OCI-LY1 (cell line): ENCODE measurements at regions not wholly inside any gene's neighbourhood (a gene's known extent, or its start where the extent isn't known, plus 50 kb on each side); places are given as distances from the start of the nearest gene placed in this dataset.

Experiments
- CTCF ChIP-seq: fragments of 200-600 bp; sonication (generic), shearing (Covaris generic); IDR thresholded peaks from 2 replicates; pipeline ENCODE4 v1.5.1; 2017; ENCODE audit warnings: mild to moderate bottlenecking, antibody characterized with exemption, low read length, moderate library complexity, mixed read lengths
- EZH2 ChIP-seq: fragments of 200-600 bp; sonication (generic), shearing (Covaris generic); IDR thresholded peaks from 2 replicates; pipeline ENCODE4 v1.8.0; 2017; ENCODE audit warnings: borderline replicate concordance, mixed run types, mild to moderate bottlenecking, antibody characterized with exemption, low read length, moderate library complexity, mixed read lengths

GRCh38 chr4:18314731-18315130 lies 293.2 kb upstream of the LCORL start:
- TF ChIP-seq CTCF, result no peak
- TF ChIP-seq EZH2, result no peak
